PC-3 (cell line): ENCODE measurements at regions not wholly inside any gene's neighbourhood (a gene's known extent, or its start where the extent isn't known, plus 50 kb on each side); places are given as distances from the start of the nearest gene placed in this dataset.
"Not testable (repeated sequence)": the region's sequence is repeated elsewhere in the genome, so short reads cannot be mapped to it uniquely, and the experiment has no call there.

Experiments
- EZH2phosphoT487 ChIP-seq: fragments of 300-600 bp; sonication (generic); IDR thresholded peaks from 2 replicates; pipeline ENCODE4 v1.6.1; 2018; ENCODE audit warnings: mild to moderate bottlenecking, antibody characterized with exemption, low read length, borderline replicate concordance
- TF ChIP-seq, protein P1 (sequence below): fragments of 300-600 bp; sonication (generic); conservative IDR thresholded peaks from 2 replicates; pipeline ENCODE4 v1.5.1; 2017; ENCODE audit warnings: antibody characterized with exemption, low read depth, mild to moderate bottlenecking, low read length

- TF ChIP-seq, protein P1, sequence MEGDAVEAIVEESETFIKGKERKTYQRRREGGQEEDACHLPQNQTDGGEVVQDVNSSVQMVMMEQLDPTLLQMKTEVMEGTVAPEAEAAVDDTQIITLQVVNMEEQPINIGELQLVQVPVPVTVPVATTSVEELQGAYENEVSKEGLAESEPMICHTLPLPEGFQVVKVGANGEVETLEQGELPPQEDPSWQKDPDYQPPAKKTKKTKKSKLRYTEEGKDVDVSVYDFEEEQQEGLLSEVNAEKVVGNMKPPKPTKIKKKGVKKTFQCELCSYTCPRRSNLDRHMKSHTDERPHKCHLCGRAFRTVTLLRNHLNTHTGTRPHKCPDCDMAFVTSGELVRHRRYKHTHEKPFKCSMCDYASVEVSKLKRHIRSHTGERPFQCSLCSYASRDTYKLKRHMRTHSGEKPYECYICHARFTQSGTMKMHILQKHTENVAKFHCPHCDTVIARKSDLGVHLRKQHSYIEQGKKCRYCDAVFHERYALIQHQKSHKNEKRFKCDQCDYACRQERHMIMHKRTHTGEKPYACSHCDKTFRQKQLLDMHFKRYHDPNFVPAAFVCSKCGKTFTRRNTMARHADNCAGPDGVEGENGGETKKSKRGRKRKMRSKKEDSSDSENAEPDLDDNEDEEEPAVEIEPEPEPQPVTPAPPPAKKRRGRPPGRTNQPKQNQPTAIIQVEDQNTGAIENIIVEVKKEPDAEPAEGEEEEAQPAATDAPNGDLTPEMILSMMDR = not testable (repeated sequence)
- not testable (repeated sequence) for TF ChIP-seq EZH2phosphoT487
These were observed 191.4 kb upstream of the RTL1 start for GRCh38 chr14:101094916-101095315.
